GF-D8 (cell line): ENCODE measurements at regions not wholly inside any gene's neighbourhood (a gene's known extent, or its start where the extent isn't known, plus 50 kb on each side); places are given as distances from the start of the nearest gene placed in this dataset.
"Not testable (repeated sequence)": the region's sequence is repeated elsewhere in the genome, so short reads cannot be mapped to it uniquely, and the experiment has no call there.

Experiments
- DNase-seq: peaks from one replicate; lab custom pipeline; 2025; lab: John Stamatoyannopoulos, UW

DNA sequence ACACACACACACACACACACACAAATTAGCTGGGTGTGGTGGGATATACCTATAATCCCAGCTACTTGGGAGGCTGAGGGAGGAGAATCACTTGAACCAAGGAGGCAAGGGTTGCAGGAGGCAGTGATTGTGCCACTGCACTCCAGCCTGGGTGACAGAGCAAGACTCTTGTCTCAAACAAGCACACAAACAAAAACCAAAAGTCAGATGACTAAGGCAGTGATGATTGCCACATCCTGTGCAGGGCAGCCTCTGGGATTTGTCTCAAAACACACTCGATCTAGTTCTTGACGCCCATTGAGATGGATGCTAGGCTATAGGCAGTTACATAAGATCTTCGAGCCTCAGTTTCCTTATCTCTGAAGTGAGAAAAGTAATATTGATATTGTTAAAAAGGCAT, 183.1 kb upstream of the NOTCH2NLA start:
- DNase-seq, result not testable (repeated sequence)

DNA sequence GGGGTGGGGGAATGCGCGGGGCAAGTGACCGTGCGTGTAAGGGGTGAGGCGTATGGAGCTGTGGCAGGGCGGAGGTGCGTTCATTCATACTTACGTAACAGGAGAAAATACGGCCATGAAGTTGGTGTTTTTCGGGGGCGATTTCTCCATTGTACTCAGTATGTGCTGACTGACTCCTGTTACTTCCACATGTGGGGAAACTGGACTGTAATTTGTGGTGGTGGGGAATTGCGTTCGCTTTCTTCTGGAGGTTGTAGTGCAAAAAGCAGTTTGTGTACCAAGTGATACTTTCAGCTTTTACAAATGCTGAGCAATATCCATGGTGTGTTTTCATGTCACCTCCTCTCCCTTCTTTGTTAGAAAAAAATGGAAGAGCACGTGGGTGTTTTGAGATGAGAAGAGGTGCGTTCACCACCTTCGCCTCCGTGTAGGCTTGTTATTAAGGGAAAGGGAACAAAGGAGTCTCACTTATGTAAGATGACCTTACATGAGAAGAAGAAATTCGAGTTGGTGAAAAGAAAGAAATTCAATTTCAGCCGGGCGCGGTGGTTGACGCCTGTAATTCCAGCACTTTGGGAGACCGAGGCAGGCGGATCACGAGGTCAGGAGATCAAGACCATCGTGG, 181.1 kb upstream of the NOTCH2NLA start:
- DNase-seq, result not testable (repeated sequence)

DNA sequence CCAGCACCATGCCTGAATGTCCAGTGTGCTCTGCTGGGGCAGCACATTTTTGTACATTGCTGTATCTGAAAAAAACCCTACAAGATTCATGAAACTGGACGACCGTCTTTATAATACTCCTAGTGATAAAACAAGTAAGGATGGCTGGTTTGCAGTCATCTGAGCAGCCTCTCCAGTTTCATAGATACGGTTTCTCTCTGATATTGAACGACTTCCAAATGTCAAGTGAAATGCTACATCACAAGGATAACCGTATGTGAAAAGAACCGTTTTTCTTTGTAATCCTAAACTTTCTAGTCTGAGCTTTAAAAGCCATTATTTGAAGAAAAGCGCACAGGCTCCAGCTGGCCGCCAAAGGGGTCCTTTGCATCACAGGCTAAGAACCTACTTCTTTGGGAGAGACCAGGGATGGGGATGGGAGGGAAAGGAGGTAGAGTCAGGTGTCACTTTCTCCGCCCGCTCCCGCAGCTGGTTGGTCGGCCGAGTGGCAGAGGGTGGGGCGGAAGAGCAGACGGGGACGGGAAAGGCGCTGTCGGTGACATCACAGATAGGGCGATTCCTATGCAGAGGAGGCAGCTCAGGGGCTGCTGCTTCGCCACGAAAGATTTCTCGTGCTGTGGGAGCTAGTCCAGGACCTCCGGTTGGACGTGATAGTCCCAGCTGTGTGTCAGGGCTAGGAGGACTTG, 180.4 kb upstream of the NOTCH2NLA start:
- DNase-seq, result not testable (repeated sequence)

DNA sequence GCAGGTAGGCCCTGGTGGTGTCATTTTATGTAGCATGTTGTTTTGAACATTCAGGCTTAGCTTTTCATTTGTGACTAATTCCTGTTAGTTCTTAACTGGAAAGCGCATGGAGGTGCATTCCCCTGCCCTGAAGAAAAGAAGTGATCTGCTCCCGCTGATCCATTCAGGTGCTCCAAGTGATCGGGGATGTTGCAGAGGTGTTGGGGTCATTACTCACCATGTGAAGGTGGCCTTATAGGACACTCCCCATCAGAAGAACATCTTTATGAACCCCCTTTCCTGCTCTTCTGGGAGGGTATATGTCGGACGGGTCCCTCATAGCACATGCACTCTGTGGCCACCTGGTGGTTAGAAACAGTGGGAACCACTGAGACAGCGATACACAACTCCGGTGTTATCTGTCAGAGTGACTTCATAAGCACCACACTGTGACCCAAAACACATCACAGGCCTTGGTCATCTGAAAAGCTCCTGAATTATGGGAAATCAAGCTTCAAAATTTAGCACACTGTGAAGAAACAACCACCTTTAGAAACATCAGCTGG, 172.5 kb upstream of the NOTCH2NLA start:
- not testable (repeated sequence) for DNase-seq

DNA sequence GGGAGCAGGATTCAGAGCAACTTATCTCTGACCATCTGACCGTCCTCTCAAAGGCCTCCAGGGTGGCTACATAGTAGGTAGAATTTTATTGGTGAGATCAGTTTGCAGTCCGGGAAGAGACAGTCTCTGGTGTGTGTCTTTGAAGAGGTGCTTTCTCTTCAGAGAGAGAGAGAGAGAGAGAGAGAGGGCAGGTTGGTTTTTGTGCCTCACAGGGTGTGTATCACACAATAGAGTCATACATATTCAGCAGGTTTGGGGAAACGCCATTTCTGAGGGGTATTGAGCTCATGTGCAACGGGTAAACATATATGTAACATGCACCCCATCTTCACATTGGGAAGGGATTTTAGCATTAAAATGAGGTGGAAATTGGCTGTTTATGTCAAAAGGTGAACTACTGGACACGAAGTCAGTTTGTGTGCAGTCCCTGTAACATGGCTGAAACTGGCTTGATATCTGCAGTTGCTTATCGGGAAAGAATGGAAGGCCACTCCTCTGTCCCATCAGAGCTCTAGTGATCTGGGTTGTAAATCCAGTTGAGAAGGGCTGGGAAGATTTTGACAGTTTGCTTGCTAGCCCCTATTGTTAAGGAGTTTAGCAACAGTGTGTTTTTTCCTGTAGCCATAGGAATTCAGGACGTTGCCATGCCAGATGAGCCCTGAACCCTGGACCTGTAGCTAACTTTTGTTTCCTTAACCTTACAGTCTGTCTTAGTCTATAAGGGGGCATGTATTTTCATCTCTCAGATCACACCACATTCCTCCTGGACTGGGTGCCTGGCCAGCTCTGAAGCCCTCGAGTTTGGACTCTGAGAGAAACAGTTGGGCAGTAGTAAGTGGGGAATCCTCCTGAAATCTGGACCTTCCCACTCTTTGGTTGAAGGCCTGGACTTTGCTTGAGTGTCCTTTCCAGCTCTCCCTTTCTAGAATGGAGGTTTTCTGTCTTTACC, 171.6 kb upstream of the NOTCH2NLA start:
- not testable (repeated sequence) for DNase-seq

DNA sequence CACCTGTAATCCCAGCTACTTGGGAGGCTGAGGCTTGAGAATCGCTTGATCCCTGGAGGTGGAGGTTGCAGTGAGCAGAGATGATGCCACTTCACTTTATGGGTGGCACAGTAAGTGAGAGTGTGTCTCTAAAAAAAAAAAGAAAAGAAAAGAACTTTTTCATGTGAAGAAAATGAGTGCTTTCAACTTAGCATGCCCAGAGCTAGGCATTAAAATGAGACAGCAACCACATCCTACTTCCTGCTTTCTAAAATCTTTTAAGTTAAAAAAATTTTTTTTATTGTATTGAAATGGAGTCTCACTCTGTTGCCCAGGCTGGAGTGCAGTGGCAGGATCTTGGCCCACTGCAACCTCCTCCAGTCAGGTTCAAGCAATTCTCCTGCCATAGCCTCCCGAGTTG, 170.4 kb upstream of the NOTCH2NLA start:
- not testable (repeated sequence) for DNase-seq

DNA sequence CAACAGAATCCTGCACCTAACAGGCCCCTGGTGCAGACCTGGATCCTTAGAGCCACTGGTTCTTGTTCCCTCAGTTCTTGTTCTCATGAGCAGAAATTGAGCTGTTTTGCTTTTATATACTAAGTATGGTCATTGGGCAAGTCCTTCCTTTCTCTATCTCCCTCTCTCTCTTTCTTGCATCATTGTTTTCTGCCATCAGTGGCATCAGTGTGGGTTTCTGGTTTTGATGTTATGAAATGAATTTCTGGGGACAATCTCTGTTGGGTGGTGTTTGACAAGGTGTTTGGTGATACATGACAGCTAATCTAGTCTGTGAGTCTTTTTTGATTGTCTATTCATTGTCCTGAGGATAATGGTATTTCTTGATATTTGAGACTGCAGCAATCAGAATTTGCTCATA, 168.0 kb upstream of the NOTCH2NLA start:
- DNase-seq, result not testable (repeated sequence)

DNA sequence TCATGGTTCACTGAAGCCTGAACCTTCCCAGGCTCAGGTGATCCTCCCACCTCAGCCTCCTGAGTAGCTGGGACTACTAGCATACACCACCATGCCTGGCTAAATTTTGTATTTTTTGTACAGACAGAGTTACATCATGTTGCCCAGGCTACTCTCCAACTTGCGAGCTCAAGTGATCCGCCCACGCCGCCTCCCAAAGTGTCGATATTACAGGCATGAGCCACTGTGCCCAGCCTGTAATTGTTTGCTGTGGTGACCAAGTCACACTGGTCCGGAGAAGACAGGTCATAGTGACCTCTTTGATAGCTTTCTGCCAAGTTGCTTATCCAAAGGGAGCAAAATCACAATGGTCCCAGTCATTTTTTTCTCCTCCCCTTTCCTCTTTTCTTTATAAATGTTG, 167.4 kb upstream of the NOTCH2NLA start:
- not testable (repeated sequence) for DNase-seq

DNA sequence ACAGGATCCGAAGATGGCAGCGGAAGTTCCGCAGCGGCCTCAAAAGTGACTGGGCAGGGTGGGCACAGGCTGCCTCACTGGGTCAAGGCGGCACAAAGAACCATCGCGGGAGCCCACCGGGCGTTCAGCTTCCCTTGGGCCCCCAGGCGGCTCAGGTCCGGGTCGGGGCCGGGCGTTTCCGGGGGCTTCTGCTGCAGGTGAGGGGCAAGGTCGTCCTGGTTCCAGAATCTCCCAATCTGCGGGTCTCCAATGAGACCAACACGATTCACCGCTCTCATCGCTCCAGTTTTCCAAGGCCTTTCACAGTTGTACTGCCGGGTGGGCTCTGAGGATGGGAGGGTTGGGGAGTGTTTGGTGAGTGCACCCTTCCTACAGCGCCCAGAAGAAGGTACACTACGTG, 165.0 kb upstream of the NOTCH2NLA start:
- not testable (repeated sequence) for DNase-seq

DNA sequence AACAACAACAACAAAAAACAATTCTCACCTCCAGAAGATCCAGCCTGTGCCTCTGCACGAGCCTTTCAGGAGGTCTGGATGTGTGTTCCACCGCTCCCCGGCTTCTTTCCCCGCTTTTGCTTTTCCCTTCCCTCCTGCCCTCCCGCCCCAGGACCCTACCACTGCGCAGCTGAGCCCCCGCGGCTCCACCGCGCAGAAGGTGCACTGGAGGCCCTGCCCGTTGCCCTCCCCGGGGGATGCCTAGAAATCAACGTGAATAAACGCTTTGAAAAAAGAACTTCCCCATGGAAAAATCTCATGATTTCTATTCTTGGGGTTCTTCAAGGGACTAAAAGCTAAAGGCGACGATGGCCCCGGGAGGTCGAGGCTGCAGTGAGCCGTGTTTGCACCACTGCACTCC, 164.3 kb upstream of the NOTCH2NLA start:
- not testable (repeated sequence) for DNase-seq

DNA sequence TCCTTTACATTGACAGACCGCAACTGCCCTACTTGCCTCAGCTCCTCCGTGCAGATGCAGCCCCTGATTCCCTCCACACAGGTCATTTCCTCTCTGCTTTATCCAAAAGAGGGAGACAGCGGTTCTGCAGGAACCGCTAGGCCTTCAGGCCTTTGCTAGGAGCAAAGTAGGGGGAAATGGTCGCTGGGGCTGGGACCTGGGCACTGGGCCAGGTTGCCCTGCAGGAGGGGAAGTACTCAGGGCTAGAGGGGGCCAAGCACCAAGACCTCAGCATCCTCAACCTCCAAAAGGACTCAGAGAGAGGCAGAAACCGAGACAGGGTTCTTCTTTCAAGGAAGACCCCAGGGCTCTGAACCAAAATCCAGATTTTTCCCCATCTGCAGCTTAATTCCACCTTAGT, 160.4 kb upstream of the NOTCH2NLA start:
- DNase-seq, result not testable (repeated sequence)

DNA sequence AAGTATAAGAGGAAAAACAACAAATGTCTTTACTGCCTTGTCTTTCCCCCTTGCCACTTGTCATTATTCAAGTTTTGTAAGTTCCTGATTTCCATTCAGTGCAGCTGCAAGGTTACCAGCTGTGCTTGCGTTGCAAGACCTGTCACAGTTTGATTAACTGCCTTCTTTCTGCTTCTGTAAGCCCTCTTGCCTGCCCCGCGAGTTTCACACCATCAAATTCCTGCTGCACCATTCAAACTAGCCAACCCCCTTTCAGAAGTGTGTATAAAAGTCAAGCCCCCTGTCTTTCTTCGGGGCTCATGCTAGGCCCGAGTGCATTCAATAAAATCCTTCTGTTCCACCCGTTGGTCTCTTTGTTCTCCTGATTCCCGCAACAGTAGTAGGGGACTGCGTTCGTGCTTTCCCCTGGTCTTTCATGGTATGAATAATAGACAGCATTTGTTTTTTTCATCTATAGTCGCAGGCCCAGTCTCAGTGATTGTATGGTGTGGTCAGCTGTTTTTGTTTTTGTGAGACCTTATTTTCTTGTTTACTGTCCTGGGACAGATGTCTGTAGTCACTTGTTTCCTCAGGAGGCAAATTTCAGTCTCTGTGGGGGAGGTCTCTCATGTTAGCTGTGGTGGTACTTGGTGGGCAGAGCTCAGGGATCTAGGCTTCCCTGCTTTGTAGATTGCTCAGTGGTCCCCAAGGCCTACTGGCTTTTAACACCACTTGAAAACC, 159.1 kb upstream of the NOTCH2NLA start:
- not testable (repeated sequence) for DNase-seq

DNA sequence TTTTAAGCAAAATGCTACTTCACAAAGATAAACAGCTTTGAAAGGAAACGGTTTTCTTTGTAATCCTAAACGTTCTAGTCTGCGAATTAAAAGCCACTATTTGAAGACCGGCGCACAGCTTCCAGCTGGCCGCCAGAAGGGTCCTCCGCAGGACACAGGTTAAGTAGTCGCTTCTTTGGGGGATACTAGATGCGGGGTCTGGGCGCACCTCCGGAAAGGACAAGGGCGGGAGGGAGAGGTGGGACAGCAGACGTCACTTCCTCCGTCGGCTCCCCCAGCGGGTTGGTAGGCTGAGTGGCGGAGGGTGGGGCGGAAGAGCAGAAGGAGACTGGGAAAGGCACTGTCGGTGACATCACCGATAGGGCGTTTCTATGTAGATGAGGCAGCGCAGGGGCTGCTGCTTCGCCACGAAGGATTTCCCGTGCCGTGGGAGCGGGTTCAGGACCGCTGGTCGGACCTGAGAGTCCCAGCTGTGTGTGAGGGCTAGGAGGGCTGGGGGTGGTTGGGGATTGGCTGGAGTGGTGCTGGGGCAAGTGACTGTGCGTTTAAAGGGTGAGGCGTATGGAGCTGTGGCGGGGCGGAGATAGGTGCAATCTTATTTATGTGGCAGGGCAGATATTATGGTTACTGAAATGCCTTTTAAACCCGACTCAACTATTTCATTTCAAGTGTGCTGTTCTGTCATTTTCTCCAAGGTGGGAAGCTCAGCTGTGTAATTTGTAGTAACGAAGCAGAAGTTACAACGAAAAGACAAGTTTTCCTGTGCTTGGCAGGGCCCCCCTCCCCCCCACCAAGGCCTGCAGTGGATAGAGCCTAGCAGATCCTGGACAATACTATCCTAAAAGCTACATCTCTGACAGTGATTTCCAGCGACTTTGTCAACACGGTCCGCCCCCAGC, 158.3 kb upstream of the NOTCH2NLA start:
- peak; percentile 93 for DNase-seq

DNA sequence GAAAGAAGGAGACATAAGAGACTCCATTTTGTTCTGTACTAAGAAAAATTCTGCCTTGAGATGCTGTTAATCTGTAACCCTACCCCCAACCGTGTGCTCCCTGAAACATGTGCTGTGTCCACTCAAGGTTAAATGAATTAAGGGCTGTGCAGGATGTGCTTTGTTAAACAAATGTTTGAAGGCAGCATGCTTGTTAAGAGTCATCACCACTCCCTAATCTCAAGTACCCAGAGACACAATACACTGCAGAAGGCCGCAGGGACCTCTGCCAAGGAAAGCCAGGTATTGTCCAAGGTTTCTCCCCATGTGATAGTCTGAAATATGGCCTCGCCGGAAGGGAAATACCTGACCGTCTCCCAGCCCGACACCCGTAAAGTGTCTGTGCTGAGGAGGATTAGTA, 152.4 kb upstream of the NOTCH2NLA start:
- not testable (repeated sequence) for DNase-seq

DNA sequence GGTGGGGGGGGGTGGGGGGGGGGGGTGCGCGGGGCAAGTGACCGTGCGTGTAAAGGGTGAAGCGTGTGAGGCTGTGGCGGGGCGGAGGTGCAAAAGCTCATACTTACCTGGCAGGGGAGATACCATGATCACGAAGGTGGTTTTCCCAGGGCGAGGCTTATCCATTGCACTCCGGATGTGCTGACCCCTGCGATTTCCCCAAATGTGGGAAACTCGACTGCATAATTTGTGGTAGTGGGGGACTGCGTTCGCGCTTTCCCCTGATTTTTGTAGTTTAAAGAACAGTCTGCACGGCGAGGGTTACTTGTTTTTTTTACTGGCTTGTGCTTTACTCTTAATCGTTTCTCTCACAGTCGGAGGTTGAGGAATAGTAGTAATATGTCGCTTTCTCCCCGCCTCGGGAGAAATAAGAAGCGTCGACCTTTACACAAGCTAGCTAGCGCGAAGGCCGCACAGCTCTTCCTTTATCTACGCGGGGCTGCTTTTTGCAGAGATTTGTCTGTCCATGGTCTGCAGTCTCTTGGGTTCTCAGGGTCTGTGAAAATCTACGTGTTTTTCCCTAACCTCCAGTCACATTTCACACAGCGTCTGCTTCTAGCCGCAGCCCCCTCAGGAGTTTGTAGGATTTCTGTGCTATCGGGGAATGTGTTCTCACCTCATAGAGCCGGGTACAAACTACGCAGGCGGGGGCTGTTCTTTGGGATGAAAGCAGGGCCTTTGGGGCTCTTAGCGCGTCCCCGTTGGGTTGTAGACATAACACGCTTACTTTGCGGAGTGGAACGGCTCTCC, 148.1 kb upstream of the NOTCH2NLA start:
- DNase-seq, result peak; percentile 97

DNA sequence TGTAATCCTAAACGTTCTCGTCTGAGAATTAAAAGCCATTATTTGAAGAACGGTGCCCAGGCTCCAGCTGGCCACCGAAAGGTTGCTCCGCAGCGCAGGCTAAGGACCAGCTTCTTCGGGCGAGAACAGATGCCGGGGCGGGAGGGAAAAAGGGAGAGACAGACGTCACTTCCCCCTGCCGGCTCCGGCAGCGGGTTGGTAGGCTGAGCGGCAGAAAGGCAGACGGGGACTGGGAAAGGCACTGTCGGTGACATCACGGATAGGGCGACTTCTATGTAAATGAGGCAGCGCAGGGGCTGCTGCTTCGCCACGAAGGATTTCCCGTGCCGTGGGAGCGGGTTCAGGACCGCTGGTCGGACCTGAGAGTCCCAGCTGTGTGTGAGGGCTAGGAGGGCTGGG, 147.5 kb upstream of the NOTCH2NLA start:
- peak; percentile 35 for DNase-seq

DNA sequence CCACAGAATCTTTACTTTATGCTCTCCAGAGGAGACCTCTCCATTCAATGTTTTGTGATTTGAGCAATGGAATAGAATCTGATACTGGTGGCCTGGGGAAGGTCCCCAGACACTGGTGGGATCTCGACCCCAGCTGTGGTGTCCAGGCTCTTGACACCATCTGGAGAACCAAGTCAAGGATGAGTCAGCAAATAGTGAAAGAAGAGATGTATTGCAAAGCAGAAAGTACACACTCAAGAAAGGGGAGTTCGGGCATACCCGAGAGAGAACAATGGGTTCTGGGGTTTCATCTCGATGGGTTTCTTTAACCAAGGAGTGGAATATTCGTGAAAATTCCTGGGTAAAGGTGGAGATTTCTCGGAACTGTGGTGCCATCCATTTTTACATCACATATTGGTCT, 146.3 kb upstream of the NOTCH2NLA start:
- DNase-seq, result not testable (repeated sequence)

DNA sequence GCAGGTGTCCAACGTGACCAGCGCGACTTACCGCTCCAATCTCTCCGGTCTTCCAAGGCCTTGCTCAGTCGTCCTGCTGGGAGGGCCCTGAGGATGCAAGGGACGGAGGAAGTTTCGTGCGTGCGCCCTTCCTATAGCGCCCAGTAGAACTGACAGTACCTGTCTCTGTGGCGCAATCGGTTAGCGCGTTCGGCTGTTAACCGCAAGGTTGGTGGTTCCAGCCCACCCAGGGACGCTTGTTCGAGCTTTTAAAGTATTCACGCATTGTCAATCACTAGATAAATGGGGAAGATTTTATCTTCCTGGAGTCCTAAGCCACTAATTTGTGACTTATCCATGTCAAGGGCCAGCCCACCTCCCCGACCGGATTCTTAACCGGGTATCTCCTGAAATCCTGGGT, 141.1 kb upstream of the NOTCH2NLA start:
- DNase-seq, result not testable (repeated sequence)

DNA sequence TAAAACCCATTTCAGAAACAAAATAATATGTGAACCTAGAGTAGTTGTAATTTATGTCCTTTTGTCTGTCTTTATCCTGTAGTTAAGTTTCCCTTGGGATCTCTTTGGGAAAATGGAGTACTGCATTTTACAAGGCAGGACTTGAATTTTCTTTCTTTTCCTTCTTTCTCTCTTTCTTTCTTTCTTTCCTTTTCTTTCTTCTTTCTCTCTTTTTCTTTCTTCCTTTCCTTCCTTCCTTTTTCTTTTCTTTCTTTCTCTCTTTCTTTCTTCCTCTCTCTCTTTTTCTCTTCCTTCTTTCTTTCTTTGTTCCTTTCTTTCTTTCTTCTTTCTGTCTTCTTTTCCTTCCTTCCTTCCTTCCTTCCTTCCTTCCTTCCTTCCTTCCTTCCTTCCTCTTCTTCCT, 126.6 kb upstream of the NOTCH2NLA start:
- not testable (repeated sequence) for DNase-seq

DNA sequence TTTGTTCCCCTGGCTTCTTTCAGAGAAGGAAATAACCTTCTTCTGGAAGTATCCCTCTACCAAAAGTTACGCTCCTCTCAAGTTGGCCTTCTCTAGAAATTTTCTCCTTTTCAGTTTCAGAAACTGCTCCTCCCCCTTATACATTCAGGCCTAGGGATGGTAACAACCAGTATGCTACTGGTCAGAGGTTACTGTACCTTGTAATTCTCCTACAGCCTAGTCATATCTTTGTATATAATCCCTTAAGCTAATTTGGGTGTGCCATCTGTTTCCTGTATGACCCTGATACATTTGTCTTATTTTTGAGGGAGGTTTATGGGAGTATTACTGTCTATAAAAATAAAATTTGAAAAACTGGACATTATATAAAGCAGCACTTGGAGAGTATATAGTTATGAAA, 98.0 kb upstream of the NOTCH2NLA start:
- not testable (repeated sequence) for DNase-seq
